Suppressor macrophage (primary cell): ENCODE measurements at regions not wholly inside any gene's neighbourhood (a gene's known extent, or its start where the extent isn't known, plus 50 kb on each side); places are given as distances from the start of the nearest gene placed in this dataset.

ENCODE experiments used
- DNase-seq, 4 experiments: peaks; one replicate each; pipeline ENCODE4 v3.0.0-alpha.2; 2020 to 2022

DNA sequence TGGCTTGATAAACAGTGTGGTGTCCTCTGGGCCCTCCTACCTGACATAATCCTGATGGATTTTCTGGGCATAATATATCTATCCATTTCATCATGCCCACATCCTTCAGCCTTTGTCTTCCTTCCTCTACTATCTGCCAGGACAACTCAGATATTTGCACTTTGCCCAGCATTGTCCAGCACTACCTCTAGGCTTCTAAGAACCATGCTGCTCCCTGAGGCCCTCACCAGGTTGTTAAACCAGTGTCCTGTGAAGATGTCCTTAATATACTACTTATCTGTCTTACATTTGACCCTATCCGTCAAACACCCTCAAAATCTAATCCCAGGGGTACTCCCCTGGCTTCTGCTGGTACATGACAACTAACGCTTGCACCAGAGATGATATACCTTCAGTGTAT is 58.2 kb upstream of the MAML3 start:
- DNase-seq: no peak

DNA sequence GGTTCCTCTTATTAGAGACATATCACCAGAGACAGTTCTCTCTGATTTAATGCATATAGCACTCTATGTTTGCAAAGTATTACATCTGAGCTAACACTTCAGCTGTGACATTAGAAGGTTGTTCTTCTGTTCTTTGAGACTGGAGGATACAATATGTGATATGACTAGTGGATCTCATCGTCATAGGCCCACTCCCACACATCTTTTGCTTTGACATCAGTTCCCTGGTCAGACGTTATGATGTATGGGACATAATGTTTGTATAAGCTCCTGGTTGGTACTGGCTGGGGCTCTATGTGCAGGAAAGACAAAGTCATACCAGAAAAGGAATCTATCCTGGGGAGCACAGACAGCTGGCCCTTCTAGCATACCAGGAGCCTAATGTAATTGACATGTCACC is 57.7 kb upstream of the MAML3 start:
- DNase-seq: no peak

DNA sequence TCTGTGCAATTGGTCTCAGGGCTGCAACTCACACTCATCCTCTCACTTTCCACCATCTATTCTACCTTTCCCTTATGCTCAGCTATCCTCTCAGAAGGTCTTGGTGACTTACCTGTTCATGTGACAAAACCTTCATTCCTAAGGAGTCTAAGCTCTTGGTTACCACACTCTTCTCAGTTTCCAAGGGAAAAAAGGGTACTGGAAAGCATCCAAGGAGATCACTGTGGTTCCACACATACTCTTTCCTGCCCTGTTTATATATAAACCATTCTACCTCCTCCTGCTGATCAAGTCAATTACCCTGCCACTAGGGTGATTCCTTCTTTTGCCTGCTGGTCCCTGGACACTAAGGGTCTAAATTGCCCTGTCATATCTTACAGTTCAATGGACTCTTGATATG is 57.2 kb upstream of the MAML3 start:
- no peak for DNase-seq

DNA sequence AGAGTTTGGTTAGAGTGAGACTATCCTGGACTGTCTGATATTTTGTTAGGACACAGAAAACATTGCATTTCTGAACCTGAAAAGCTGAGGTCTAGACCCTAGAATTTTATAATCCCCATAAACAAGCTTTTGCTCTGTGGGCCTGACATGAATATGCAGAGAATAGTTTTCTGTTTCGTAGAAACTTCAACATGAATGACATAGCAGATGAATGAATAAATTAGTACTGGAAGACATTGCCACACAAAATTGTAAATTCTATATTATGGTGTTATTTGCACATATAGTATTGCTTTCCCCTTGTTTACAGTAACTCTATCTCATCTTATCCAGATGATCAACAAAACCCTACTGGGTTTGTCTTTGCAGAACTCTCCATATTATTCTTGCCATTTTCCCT is 54.9 kb upstream of the MAML3 start:
- DNase-seq: no peak
